CD4-positive, alpha-beta T cell treated with Interleukin-12 subunit alpha and Interleukin-12 subunit beta, for 1 hour (primary cell): ENCODE measurements at regions not wholly inside any gene's neighbourhood (a gene's known extent, or its start where the extent isn't known, plus 50 kb on each side); places are given as distances from the start of the nearest gene placed in this dataset.
"Not testable (repeated sequence)": the region's sequence is repeated elsewhere in the genome, so short reads cannot be mapped to it uniquely, and the experiment has no call there.

Experiments used
- DNase-seq: peaks from one replicate; pipeline ENCODE4 v3.0.0-alpha.2; 2020

- DNase-seq, result no peak
Measured at GRCh38 chr4:12139296-12139695, 710.6 kb upstream of the HS3ST1 start.

GRCh38 chr4:12138488-12138887 is 709.8 kb upstream of the HS3ST1 start:
- no peak for DNase-seq

- no peak for DNase-seq
Measured at GRCh38 chr4:12137575-12137974, 708.9 kb upstream of the HS3ST1 start.

- DNase-seq, result no peak
Measured at GRCh38 chr4:12126474-12126873, 697.8 kb upstream of the HS3ST1 start.

- DNase-seq, result no peak
Measured at GRCh38 chr4:12124138-12124537, 695.4 kb upstream of the HS3ST1 start.

- DNase-seq, result no peak
Measured at GRCh38 chr4:12123707-12124106, 695.0 kb upstream of the HS3ST1 start.

- DNase-seq, result no peak
Measured at GRCh38 chr4:12122316-12122715, 693.6 kb upstream of the HS3ST1 start.

GRCh38 chr4:12120968-12121367 is 692.3 kb upstream of the HS3ST1 start:
- no peak for DNase-seq

GRCh38 chr4:12118651-12119213 is 690.0 kb upstream of the HS3ST1 start:
- no peak for DNase-seq

GRCh38 chr4:12116009-12116552 is 687.4 kb upstream of the HS3ST1 start:
- no peak for DNase-seq

GRCh38 chr4:12110627-12111026 is 681.9 kb upstream of the HS3ST1 start:
- no peak for DNase-seq

GRCh38 chr4:12109056-12109455 is 680.4 kb upstream of the HS3ST1 start:
- not testable (repeated sequence) for DNase-seq

- DNase-seq, result no peak
Measured at GRCh38 chr4:12105519-12105918, 676.8 kb upstream of the HS3ST1 start.

- not testable (repeated sequence) for DNase-seq
Measured at GRCh38 chr4:12089920-12090319, 661.2 kb upstream of the HS3ST1 start.

GRCh38 chr4:12084690-12085089 is 656.0 kb upstream of the HS3ST1 start:
- no peak for DNase-seq

- DNase-seq, result no peak
Measured at GRCh38 chr4:12071316-12071715, 642.6 kb upstream of the HS3ST1 start.

GRCh38 chr4:12053966-12054365 is 625.3 kb upstream of the HS3ST1 start:
- DNase-seq, result no peak

GRCh38 chr4:12053556-12053955 is 624.9 kb upstream of the HS3ST1 start:
- DNase-seq, result no peak

- DNase-seq, result no peak
Measured at GRCh38 chr4:12050357-12050756, 621.7 kb upstream of the HS3ST1 start.

GRCh38 chr4:12042818-12043217 is 614.1 kb upstream of the HS3ST1 start:
- no peak for DNase-seq

- DNase-seq, result no peak
Measured at GRCh38 chr4:12041828-12042227, 613.1 kb upstream of the HS3ST1 start.

GRCh38 chr4:12036450-12036849 is 607.8 kb upstream of the HS3ST1 start:
- no peak for DNase-seq

- no peak for DNase-seq
Measured at GRCh38 chr4:12028258-12028657, 599.6 kb upstream of the HS3ST1 start.

- no peak for DNase-seq
Measured at GRCh38 chr4:12022409-12022808, 593.7 kb upstream of the HS3ST1 start.

- DNase-seq, result no peak
Measured at GRCh38 chr4:12016729-12017128, 588.0 kb upstream of the HS3ST1 start.
